GM12892 (cell line): ENCODE measurements at regions not wholly inside any gene's neighbourhood (a gene's known extent, or its start where the extent isn't known, plus 50 kb on each side); places are given as distances from the start of the nearest gene placed in this dataset.

Experiments
- DNase-seq: peaks from one replicate; pipeline ENCODE4 v3.0.0; 2011; ENCODE audit not compliant: insufficient read length
- FAIRE-seq: peaks from 2 replicates; lab custom pipeline; 2011; peaks lifted over from hg19 to GRCh38; lab: Jason Lieb, UNC
- POLR2A ChIP-seq: IDR thresholded peaks from 2 replicates; pipeline ENCODE4 v1.6.1; 2011; ENCODE audit warnings: low read depth, low read length, control low read depth
- POLR2AphosphoS5 ChIP-seq: IDR thresholded peaks from 2 replicates; pipeline ENCODE4 v1.6.1; 2011; ENCODE audit warnings: low read depth, low read length, control low read depth
- TAF1 ChIP-seq: IDR thresholded peaks from 2 replicates; pipeline ENCODE4 v1.6.1; 2011; ENCODE audit warnings: low read depth, mild to moderate bottlenecking, control low read depth, low read length, borderline replicate concordance

DNA sequence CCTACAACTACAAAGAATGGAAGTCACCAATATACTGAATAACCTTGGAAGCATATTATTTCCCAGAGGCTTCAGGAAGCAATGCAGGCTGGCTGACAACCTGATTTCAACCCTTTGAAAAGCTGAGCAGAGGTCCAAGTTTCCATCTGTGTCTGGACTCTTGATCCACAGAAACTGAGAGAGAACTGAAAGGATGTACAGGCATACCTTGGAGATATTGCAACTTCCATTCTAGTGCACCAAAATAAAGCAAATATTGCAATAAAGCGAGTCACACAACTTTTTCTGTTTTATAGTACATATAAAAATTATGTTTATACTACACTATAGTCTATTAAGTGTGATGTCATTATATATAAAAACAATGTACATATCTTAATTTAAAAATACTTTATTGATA lies 85.3 kb downstream of the TYW3 start:
- no peak for TF ChIP-seq POLR2AphosphoS5
- no peak for TF ChIP-seq TAF1
- TF ChIP-seq POLR2A, result no peak
- no peak for FAIRE-seq

DNA sequence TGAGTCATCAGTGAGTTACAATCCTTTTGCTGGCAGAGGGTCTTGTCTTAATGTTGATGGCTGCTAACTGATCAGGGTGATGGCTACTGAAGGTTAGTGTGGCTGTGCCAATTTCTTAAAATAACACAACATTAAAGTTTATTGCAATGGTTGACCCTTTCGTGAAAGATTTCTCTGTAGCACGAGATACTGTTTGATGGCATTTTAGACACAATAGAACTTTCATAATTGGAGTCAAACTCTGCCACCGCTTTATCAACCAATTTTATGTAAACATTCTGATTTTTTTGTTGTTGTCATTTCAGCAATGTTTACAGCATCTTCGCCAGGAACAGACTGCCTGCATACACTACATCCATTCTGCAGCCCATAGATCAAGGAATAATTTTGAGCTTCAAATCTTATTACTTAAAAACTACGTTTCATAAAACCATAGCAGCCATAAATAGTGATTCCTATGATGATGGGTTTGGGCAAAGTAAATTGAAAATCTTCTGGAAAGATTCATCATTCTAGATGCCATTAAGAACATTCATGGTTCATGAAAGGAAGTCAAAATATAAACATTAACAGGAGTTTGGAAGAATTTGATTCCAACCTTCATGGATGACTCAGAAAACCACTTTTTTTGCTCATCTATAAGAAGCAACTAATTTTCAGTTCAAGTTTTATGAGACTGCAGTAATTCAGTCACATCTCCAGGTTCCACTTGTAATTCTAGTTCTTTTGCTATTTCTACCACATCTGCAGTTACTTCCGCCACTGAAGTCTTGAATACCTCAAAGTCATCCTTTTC lies 85.9 kb downstream of the TYW3 start:
- no peak for DNase-seq
- TF ChIP-seq TAF1, result no peak

More for the DNA sequence above, 85.3 kb downstream of the TYW3 start:
- no peak for DNase-seq

DNA sequence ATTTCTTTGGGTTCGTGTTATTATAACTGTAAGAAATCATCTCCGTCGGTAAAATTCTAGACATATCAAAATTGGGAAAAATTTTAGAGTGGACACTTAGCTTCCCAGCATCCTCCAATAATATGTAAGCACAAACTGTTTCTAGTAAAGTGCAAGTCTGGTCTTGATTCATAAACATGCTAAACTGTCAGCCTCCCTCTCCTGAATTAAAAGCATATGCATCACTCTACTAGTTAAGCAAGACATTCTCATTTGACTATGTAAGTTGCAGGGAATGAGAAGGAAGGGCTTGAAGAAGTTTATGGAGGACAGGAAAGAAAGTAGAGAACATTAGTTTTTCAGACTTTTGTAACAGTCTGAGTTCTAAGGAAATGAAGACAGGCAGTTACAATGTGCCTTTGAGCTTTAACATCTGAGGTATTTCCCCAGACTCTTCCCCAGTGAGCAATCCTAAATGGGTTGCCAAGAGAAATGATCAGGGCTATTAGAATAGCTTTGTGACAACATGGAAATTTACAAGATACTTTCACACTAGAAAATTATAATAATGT lies 90.0 kb downstream of the TYW3 start:
- TF ChIP-seq POLR2A, result no peak
- DNase-seq (no peak), FAIRE-seq (no peak)

More for the DNA sequence above, 85.9 kb downstream of the TYW3 start:
- no peak for FAIRE-seq

DNA sequence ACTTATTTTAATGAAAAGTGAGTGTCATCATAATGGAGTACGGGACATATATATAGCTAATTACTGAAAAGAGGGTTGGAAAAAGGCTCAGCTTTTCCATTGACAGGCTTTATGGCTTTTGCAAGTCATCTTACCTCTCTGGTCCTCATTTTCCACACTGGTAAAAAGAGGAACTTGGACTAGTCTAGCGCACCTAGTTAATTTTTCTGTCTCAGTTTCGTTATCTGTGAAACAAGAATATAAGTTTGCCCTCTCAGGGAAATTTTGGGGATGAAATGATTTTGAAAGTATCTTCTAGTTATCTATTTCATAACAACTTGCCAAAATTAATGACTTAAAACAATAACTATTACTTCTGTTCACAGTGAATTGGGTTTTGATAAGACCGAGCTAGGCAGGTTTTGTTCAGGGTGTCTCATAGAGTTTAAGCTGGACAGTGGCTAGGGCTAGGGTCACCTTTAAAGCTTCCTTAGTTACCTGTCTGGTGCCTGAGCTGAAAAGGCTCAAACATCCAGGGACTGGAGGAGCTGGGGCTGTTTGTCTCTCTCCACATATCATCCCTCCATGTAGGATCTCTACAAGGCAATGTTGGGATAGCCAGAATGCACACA lies 91.7 kb downstream of the TYW3 start:
- TF ChIP-seq POLR2AphosphoS5 (no peak), TAF1 (no peak), POLR2A (no peak)
- FAIRE-seq, result no peak
- no peak for DNase-seq

DNA sequence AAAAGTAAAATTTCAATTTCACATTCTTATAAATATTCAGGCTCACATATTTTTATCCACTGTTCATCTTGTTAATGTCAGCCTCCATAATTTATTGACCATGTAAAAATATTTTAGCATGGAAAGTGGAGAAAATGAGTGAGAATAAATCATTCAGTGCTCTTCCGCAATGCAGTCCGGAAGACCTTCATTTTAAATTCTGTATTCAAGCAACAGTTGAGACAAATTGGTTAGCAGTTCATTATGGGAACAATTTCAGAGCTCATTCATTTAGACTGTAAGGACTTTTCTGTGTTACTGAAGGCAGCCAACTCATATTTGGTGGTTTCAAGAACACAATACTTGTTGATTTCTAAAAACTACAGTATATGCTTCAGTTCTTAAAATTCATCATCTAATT lies 97.8 kb downstream of the TYW3 start:
- DNase-seq (no peak), FAIRE-seq (no peak)
- TF ChIP-seq POLR2AphosphoS5, result no peak
- TF ChIP-seq TAF1, result no peak
- TF ChIP-seq POLR2A, result no peak

DNA sequence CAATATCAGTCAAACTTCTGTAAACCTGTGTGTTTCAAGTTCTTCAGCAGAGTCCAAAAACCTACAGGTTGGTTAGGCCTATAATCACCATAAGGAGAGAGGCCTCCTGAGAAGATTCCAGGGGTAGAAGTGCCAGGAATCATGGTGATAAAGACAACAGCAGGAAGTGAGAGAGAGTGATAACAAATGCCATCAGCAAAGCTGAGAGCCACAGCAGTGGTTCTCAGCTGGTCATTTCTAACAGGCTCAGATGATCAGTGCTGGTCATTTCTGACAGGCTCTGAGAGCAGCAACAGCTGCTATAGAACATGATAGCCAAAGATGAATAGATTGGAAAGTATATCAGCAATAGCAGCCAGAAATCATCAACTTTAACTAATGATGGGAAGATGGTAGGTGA lies 101.3 kb downstream of the TYW3 start:
- no peak for FAIRE-seq
- no peak for DNase-seq

DNA sequence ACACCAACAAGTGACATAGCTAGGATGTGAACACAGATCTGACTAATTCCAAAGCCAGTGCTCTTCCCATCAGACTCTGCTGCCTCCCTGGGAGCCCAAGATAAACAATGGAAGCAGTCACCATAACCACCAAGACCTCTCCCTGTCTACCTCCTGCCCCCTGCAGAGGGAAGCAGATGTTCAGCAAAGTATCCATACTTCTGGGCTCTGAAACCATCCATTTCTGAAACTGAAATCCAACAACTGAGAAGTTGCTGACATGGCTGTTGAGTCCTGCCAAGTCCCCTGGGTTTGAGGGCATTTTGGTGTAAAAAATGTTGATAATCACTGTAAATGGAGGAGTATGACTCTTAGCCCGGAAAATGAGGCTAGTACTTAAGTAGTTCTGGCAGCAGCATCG lies 102.1 kb downstream of the TYW3 start:
- no peak for TF ChIP-seq POLR2A
- no peak for TF ChIP-seq TAF1
- no peak for TF ChIP-seq POLR2AphosphoS5
- DNase-seq, result no peak
- FAIRE-seq, result no peak

More for the DNA sequence above, 101.3 kb downstream of the TYW3 start:
- TF ChIP-seq POLR2AphosphoS5 (no peak), TAF1 (no peak), POLR2A (no peak)

DNA sequence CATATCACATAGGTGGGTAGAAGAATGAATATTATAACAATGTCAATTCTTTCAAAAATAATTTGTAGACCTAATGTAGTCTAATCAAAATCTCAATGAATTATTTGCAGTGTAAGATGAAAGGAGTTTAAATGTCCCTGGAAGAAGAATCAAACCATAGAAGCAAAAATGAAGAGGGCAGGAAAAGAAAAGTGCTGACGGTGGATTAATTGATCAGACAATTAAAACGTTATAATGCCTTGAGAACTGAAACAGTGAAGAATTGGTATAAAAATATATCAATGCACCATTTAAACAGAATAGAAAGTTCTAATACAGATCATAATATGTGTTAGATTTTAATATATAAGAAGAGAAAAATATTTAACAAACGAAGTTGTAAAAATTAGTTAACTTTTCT lies 109.8 kb downstream of the TYW3 start:
- FAIRE-seq (no peak), DNase-seq (no peak)
- TF ChIP-seq TAF1 (no peak), POLR2AphosphoS5 (no peak), POLR2A (no peak)

DNA sequence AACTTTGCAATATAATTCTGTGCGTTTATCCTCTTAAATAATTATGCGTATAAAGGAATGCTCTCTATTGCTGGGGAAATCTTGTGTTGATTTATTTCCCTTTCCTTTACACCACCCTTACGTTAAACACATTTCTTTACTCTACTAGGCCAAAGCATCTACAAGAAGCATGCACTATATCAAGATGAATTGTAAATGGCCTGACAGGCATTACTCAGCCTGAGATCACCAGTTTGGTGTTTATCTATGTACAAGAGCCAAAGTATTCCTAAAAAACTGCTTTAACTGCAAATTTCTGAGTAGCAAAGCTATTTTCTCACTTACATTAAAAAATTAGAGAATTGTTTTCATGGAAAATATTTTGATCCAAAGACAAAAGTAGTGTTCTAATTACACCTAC lies 114.8 kb downstream of the TYW3 start:
- FAIRE-seq, result no peak
- TF ChIP-seq POLR2AphosphoS5 (no peak), POLR2A (no peak), TAF1 (no peak)
- no peak for DNase-seq

DNA sequence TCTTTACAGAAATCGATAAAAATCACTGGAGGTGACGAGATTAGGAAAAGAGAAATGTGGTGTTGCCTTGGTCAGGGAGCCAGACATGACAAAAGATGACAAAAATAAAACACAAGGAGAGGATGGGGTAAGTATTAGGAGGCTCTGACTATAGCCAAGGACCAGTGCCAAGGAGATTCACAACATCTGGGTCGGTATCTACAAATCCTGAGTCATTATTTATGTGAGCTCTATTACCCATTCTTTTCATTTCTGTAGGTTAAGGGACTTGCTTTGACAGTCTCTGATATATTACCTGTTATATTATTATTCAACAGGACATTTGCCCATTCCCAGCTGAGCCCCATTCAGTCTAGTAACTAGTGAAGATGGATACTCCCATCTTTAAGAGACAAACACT lies 120.8 kb downstream of the TYW3 start:
- FAIRE-seq (no peak), DNase-seq (no peak)

DNA sequence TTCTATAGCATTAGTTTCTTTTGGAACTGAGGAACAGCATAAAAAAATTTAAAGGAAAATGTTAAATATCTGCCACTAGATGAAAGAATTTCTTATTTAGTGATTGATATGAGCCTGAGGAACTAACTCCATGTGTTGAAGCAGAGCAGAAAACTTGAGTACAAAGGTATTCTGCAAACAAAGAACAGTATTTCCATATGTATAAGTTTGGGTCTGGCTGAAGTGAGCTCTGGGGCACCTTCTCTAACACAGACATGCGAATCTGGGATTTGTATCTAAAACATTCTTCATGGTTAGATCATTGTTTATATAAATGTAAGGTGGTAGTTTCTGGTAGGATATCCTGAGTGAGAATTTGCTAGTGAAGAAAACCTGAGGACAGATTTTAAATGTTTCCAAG lies 123.2 kb downstream of the TYW3 start:
- FAIRE-seq (no peak), DNase-seq (no peak)
- TF ChIP-seq TAF1 (no peak), POLR2AphosphoS5 (no peak), POLR2A (no peak)

More for the DNA sequence above, 120.8 kb downstream of the TYW3 start:
- TF ChIP-seq TAF1, result no peak
- no peak for TF ChIP-seq POLR2A
- TF ChIP-seq POLR2AphosphoS5, result no peak

DNA sequence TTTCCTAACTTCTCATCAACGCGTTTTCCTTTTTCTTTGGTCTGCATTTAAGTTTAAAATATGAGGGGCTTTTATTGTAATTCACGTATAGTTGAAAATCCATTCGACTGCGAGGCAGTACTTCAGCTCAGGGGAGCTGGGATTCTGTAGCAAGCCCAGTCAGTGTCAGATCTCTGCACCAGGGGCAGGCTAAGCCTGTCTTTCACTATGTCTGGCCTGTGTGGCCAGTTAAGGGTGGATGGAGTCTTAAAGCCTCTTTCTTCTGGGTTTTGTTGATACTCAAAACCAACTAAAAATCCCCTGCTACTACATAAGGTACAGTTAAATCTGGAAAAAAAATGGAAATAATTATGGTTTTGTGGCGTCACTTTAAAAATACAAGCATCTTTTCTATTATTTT lies 124.7 kb downstream of the TYW3 start:
- no peak for TF ChIP-seq TAF1
- no peak for TF ChIP-seq POLR2AphosphoS5
- TF ChIP-seq POLR2A, result no peak
- FAIRE-seq, result no peak
- no peak for DNase-seq
